Stomach smooth muscle (tissue), 2 donors: ENCODE measurements at regions not wholly inside any gene's neighbourhood (a gene's known extent, or its start where the extent isn't known, plus 50 kb on each side); places are given as distances from the start of the nearest gene placed in this dataset.
A peak's percentile ranks its signal among the peaks of the same experiment; 100 is the strongest.

Experiments used
- H3K27ac ChIP-seq: one replicate; pipeline ENCODE4 v1.7.0; 2013; ENCODE audit warnings: mild to moderate bottlenecking, low read length, inconsistent platforms
- H3K27me3 ChIP-seq, 2 donors: one replicate each; pipeline ENCODE4 v1.7.0; 2013; ENCODE audit warnings: low read length in 2 of 2; ENCODE audit not compliant: insufficient read depth in 2 of 2, control insufficient read depth in 1 of 2
- H3K36me3 ChIP-seq, 2 donors: one replicate each; pipeline ENCODE4 v1.7.0; 2013; ENCODE audit warnings: low read length in 2 of 2; ENCODE audit not compliant: control insufficient read depth in 2 of 2, insufficient read depth in 2 of 2
- H3K4me1 ChIP-seq: one replicate; pipeline ENCODE4 v1.7.0; 2013; ENCODE audit warnings: low read length; ENCODE audit not compliant: control insufficient read depth, insufficient read depth
- H3K4me3 ChIP-seq, 2 donors: one replicate each; pipeline ENCODE4 v1.7.0; 2013; ENCODE audit warnings: low read length in 2 of 2
- H3K9ac ChIP-seq, 2 donors: one replicate each; pipeline ENCODE4 v1.7.0; 2013; ENCODE audit warnings: low read length in 2 of 2, mild to moderate bottlenecking in 1 of 2
- H3K9me3 ChIP-seq, 2 donors: one replicate each; pipeline ENCODE4 v1.7.0; 2013; ENCODE audit warnings: low read length in 2 of 2; ENCODE audit not compliant: control insufficient read depth in 2 of 2
- donor health status: healthy.
- donor health status: Pancreatic carcinoma.

DNA sequence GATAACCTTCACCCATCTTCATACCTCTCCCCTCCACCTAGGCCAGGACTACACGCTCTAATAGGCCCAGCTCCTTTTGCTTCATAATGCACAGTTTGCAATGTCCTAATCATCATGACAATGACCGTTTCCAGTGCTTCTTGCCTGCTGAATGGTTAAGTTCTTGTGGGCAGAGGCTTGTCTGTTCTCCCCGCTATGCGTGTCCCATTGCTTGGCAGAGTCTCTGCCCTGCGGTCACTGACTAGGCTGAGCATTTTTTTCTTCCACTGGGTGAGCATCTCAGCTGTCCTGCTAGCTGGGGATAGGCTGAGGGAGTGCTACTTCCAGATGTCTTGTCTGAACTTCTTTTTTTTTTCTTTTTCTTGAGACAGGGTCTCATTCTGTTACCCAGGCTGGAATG is 314.7 kb downstream of the UQCRFS1 start:
- Histone ChIP-seq H3K9ac (no peak overlapping the region), H3K27ac (no peak overlapping the region), H3K27me3 (no peaks in the 10 kb centered on the region), H3K9me3 (no peaks in the 10 kb centered on the region), H3K36me3 (no peaks in the 10 kb centered on the region), H3K4me1 (no peaks in the 10 kb centered on the region), H3K4me3 (no peak overlapping the region)

DNA sequence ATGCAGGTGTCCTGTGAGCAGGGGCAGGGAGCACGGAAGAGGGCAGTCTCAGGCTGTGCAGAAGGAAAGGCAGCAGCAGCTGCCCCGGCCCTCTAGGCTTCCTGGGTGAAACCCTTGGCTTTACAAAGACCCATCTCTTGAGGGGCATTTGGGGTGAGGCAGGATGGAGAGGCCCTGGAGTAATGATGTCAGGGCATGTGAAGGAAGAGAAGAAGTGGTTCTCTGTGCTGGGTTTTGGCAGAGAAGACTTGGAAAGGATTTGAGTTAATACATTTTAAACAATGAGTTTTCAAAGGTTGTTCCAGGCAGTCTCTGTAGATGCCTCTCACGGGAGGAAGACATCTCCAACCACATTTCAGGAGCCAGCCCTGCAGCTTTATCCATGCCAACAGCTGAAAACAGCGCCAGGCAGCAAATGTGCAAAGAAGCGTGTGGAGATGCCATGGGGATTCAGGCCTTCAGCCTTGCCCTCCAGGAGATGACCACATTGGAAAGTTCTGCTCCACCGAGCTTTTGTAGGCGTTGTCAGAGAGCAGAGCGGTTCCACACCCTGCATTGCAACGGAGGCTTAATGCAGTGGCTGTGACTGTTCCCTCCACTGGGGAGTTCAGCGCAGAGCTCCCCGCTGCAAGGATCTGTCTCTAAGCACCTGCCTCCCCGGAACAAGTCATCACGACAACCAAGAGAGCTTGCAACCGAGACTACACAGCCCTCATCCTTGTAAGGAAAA is 322.8 kb downstream of the UQCRFS1 start:
- Histone ChIP-seq H3K9me3 (no peaks in the 10 kb centered on the region), H3K4me3 (no peak overlapping the region), H3K27ac (no peak overlapping the region), H3K4me1 (no peaks in the 10 kb centered on the region), H3K9ac (no peak overlapping the region), H3K27me3 (peaks cover 2 to 5% of the 10 kb centered on the region in 2 donors), H3K36me3 (no peaks in the 10 kb centered on the region)

GRCh38 chr19:28887920-28888618 is 324.9 kb downstream of the UQCRFS1 start:
- H3K4me3 ChIP-seq, result no peak overlapping the region
- H3K4me1 ChIP-seq, result peaks cover 10% of the 10 kb centered on the region

DNA sequence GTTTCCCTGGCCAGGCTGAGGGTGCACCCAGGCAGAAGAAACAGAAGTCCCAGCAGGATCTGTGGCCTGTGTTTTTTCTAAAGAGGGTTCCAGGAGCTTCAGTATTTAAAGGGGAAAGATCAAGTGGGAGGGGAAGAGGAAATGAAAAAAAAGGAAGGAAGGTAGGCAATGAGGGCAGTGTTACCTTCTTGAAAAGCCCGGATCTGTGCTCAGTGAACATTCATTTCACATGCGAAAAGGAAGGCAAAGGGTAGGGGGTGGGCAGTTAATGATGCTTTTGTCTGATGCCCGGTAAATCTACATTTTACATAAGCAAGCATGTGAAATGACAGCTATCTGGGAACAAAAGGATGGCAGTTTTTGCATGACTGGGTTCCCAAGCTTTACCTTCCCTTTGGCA is 326.2 kb downstream of the UQCRFS1 start:
- no peak overlapping the region for H3K9ac ChIP-seq
- peaks cover 17% of the 10 kb centered on the region for H3K4me1 ChIP-seq
- no peaks in the 10 kb centered on the region for H3K9me3 ChIP-seq
- no peaks in the 10 kb centered on the region for H3K36me3 ChIP-seq
- no peak overlapping the region for H3K27ac ChIP-seq
- no peak overlapping the region for H3K4me3 ChIP-seq
- H3K27me3 ChIP-seq, result peaks cover 2 to 5% of the 10 kb centered on the region in 2 donors

More at GRCh38 chr19:28887920-28888618, 324.9 kb downstream of the UQCRFS1 start:
- no peak overlapping the region for H3K9ac ChIP-seq
- H3K36me3 ChIP-seq, result no peaks in the 10 kb centered on the region
- H3K27ac ChIP-seq, result no peak overlapping the region
- H3K27me3 ChIP-seq, result peaks cover 2 to 5% of the 10 kb centered on the region in 2 donors
- no peaks in the 10 kb centered on the region for H3K9me3 ChIP-seq

DNA sequence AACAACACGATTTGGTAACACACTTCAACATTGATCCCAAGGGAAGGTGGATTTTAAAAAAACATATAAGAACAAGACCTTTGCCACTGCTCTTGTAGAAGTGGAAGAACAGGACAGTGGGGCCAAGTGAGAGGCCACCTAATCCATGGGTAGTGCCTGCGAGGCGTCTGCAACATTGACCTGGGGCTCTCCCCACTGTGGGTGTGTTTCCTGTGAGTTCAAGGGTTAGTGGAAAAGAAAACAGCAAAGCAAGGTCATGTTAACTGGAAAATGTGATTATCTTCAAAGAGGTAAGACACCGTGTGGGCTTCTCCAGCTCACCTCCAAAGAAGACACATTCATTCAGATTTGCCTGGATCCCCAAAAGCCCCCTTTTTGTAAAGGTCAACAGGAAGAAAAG is 327.0 kb downstream of the UQCRFS1 start:
- Histone ChIP-seq H3K36me3 (no peaks in the 10 kb centered on the region), H3K4me1 (peaks cover 17% of the 10 kb centered on the region), H3K4me3 (no peak overlapping the region)

DNA sequence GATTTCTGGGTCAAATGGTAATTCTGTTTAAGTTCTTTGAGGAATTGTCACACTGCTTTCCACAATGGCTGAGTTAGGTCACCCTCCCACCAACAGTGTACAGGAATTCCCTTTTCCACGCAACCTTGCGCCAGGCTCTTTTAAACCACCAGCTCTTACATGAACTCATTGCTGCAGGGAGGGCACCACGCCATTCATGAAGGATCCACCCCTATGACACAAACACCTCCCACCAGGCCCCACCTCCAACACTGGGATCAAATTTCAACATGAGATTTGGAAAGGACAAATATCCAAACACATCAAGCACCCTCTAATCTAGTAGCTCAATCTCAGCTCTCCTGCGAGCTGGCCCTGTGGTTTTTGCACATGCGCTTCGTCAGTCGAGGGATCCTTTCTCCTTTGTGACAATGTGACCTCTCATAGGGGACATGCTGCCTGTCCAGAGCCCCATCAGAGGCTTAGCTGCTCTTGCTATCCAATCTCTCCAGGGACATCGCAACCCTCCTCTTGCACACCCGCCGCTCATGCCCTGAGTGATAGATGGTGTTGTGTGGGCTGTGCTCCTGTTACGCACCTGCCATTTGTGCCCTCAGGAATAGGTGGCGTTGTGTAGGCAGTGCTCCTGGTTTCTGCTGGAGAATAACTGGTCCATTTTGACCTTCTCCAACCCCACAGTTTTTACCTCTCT is 328.0 kb downstream of the UQCRFS1 start:
- Histone ChIP-seq H3K27ac (no peak overlapping the region), H3K9me3 (no peaks in the 10 kb centered on the region), H3K36me3 (no peaks in the 10 kb centered on the region), H3K27me3 (peaks cover 2 to 5% of the 10 kb centered on the region in 2 donors), H3K4me1 (peaks cover 17% of the 10 kb centered on the region), H3K4me3 (no peak overlapping the region), H3K9ac (no peak overlapping the region)

More for the DNA sequence above, 327.0 kb downstream of the UQCRFS1 start:
- peaks cover 2 to 5% of the 10 kb centered on the region in 2 donors for H3K27me3 ChIP-seq
- no peak overlapping the region for H3K9ac ChIP-seq
- H3K27ac ChIP-seq, result no peak overlapping the region
- H3K9me3 ChIP-seq, result no peaks in the 10 kb centered on the region

- Histone ChIP-seq H3K27ac (peak overlapping the region; percentile 31), H3K9ac (peak overlapping the region in 1 of 2 donors; percentile 42), H3K9me3 (no peaks in the 10 kb centered on the region), H3K27me3 (no peaks in the 10 kb centered on the region), H3K4me1 (peaks cover 17% of the 10 kb centered on the region), H3K36me3 (no peaks in the 10 kb centered on the region), H3K4me3 (peak overlapping the region; percentile 55 to 60)
Measured at GRCh38 chr19:28883241-28883693, 329.7 kb downstream of the UQCRFS1 start.

- Histone ChIP-seq H3K27me3 (no peaks in the 10 kb centered on the region), H3K9ac (no peak overlapping the region), H3K4me3 (peak overlapping the region in 1 of 2 donors; percentile 55), H3K9me3 (no peaks in the 10 kb centered on the region), H3K27ac (no peak overlapping the region), H3K4me1 (peaks cover 17% of the 10 kb centered on the region), H3K36me3 (no peaks in the 10 kb centered on the region)
Measured at GRCh38 chr19:28882818-28883217, 330.1 kb downstream of the UQCRFS1 start.

- Histone ChIP-seq H3K4me3 (no peak overlapping the region), H3K9ac (no peak overlapping the region), H3K27ac (no peak overlapping the region), H3K27me3 (no peaks in the 10 kb centered on the region), H3K9me3 (no peaks in the 10 kb centered on the region), H3K36me3 (no peaks in the 10 kb centered on the region), H3K4me1 (peaks cover 17% of the 10 kb centered on the region)
Measured at GRCh38 chr19:28881616-28882015, 331.3 kb downstream of the UQCRFS1 start.

DNA sequence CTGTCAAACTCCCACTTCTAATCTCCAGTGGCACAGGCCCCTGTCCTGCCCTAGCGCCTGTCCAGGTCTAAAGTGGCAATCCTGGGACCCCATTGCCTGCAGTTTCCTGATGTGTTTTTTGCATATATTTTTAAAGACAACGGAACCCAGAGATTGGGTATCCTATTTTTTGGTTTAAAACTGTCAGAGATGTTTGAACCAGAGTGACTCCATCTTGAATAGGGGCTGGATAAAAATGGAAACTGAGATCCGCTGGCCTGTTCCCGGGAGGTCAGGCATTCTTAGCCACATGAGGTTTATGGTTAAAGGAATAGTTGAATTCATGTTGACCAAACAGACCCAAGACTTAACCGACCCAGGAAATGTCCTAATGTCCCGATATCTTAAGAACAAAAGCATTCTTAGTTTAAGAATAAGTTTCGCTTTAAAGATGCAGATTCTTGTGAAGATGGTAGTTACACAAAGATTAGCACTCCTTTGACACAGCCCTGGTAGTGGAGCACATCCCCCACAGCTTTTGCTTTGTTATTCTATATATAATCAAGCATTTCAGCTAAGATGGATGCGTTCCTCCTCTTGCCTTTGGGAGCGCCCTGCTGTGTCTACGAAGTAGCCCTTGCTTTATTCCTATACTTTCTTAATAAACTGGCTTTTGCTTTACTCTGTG is 332.1 kb downstream of the UQCRFS1 start:
- Histone ChIP-seq H3K27ac (no peak overlapping the region), H3K9me3 (no peaks in the 10 kb centered on the region), H3K36me3 (no peaks in the 10 kb centered on the region), H3K9ac (no peak overlapping the region), H3K4me3 (no peak overlapping the region), H3K27me3 (no peaks in the 10 kb centered on the region), H3K4me1 (peaks cover 17% of the 10 kb centered on the region)
